ENCODE measurements at regions not wholly inside any gene's neighbourhood (a gene's known extent, or its start where the extent isn't known, plus 50 kb on each side); places are given as distances from the start of the nearest gene placed in this dataset.

DNA sequence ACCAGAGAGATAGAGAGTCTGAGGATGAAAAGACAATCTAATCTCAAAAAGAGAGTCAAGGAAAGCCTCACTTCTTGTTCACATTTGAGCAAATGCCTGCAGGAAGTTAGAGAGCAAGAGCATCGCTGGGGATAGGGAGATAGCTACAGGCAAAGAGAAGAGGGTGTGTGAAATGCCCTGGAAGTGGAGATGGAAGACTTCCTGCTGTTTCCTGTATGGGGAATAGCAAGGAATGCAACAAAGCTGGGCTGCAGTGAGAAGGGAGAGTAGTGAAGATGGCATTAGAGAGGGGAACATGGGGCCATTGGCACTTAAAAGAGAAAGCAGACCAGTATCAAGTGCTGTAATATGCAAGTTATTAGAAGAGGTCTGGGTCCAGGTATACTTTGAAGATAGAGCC, 488.6 kb downstream of the METTL4 start:
- no peak for DNase-seq

GRCh38 chr18:2083691-2084090, 487.6 kb downstream of the METTL4 start:
- DNase-seq, result no peak

- no peak for DNase-seq
These were observed 484.9 kb downstream of the METTL4 start for GRCh38 chr18:2086439-2086838.

- DNase-seq, result no peak
These were observed 483.2 kb downstream of the METTL4 start for GRCh38 chr18:2087877-2088673.

GRCh38 chr18:2089396-2089795, 481.9 kb downstream of the METTL4 start:
- DNase-seq, result no peak

- peak; percentile 3 for DNase-seq
These were observed 479.4 kb downstream of the METTL4 start for GRCh38 chr18:2091937-2092336.

DNA sequence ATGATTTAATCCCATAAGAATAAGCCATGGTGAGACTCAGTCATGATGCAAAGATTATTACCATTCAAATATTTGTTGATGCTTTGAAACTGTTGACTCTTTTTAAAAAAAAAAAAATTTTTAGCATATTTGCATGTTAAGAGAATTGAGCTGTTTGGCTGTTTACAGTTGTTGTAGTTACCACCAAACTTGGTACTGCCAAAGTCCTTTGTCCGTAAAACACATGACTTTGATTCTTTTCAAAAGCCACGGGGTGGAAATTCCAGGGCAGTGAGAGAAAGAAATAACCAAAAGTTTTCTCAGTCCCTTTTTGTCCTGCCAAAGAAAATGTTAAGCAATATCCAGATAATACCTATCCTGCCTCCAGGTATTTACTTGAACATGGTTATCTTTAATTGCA, 474.8 kb downstream of the METTL4 start:
- DNase-seq, result no peak

- DNase-seq, result no peak
These were observed 470.6 kb downstream of the METTL4 start for GRCh38 chr18:2100694-2101213.

DNA sequence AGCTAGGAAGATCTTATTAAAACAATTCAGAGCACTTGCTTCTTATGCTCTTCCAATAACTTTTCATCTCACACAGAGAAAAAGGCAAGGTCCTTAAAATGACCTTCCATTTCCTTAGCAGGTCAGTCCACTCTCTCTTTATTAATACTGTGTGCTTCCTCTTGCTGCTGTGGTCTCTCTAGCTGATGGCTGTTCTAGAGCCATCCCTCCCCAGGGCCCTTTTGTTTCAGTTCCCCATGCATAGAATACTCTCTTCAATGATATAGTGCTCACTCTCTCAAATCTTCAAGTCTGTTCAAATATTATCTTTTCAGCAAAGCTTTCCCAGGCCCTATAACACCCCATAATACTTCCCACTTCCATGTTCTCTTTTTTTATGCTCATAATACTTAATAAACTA, 469.3 kb downstream of the METTL4 start:
- no peak for DNase-seq

GRCh38 chr18:2103299-2103698, 468.0 kb downstream of the METTL4 start:
- DNase-seq, result no peak

- DNase-seq, result peak; percentile 39
These were observed 466.5 kb downstream of the METTL4 start for GRCh38 chr18:2104620-2105462.

DNA sequence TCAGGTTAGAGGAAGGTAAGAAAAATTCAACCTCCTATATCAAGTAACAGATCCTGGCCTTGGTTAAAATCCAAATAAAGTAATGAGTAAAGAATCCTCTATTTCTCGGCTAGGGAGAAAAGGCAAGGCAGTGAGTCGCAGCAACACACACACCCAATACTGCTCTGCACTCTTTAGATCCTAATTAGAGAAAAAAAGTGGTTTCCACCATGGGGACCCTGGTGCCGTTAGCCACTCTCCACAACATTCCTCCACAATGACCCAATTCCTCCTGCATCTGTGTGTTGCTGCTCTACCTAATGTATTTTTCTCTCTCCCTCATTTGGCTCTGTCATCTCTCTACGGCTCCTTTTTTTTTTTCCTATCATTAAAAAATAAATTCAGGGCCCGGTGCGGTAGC, 462.7 kb downstream of the METTL4 start:
- no peak for DNase-seq

DNA sequence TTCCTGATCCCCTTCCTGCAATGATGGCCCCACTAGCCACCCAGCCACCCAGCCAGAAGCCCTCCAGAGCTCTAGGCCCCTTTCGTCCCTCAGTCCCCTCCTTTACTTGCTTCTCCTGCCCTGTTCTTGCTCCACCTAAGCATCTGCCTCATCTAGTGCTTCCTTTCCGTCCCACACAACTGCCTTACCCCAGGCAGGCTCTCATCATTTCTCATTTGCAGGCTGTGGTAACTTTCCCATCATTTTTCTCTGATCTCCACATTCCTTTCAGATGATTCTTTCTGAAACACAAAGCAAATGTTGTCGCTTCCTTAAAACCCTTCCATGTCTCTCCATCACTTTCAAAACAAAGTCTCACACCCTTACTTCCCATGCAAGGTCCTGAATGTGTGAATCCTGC, 459.8 kb downstream of the METTL4 start:
- no peak for DNase-seq

DNA sequence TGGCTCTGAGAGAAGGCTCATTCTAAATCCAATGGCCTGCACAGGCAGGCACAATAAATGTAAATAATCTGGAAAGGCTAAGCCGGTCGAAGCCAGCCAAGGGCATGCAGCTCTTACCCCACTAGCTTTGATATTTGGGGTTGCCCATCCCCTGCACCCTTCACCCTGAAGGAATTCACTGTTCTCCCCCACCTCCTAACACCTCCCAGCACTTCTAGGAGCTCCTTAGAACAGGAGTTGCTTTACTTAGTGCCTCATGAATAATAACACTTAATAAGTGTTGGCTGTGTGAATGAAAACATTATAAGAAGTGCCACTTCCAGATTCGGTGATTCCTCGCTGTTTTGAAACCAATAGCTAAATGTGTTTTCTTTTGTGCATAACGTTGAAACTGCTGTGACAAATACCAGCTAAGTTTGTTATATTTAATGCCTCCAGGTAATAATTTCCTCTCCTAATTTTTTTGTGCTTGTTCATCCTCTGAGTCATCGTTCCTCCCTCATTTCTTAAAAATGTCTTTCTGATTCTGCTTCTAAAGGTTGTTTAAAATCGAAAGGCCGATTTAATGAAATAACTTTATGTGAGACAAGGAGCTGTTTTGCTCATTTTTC, 458.8 kb downstream of the METTL4 start:
- DNase-seq, result no peak

GRCh38 chr18:2114289-2114688, 457.0 kb downstream of the METTL4 start:
- no peak for DNase-seq

GRCh38 chr18:2114765-2115164, 456.5 kb downstream of the METTL4 start:
- no peak for DNase-seq

- no peak for DNase-seq
These were observed 450.1 kb downstream of the METTL4 start for GRCh38 chr18:2121224-2121623.

GRCh38 chr18:2123077-2123476, 448.2 kb downstream of the METTL4 start:
- DNase-seq, result no peak

DNA sequence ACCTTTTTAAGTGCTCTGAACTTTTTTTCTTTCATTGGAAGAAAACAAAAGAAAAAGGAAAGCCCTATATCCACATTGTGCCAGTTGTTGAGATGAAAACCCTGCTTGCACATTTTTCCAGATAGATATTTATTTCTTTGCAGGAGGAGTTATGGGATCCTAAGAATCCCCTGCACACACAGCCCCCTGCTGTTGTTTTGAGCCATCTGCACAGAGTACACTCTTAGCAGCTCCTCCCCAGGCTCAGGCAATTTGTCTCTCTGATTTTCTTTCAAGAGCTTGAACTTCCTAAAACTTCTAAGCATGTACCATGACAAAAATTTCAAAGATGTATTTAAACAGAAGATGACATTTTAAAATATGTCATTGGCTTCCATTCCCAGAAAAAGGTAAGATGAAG, 436.9 kb downstream of the METTL4 start:
- DNase-seq, result no peak

- DNase-seq, result no peak
These were observed 436.0 kb downstream of the METTL4 start for GRCh38 chr18:2135309-2135708.

GRCh38 chr18:2138552-2138951, 432.8 kb downstream of the METTL4 start:
- DNase-seq, result no peak

DNA sequence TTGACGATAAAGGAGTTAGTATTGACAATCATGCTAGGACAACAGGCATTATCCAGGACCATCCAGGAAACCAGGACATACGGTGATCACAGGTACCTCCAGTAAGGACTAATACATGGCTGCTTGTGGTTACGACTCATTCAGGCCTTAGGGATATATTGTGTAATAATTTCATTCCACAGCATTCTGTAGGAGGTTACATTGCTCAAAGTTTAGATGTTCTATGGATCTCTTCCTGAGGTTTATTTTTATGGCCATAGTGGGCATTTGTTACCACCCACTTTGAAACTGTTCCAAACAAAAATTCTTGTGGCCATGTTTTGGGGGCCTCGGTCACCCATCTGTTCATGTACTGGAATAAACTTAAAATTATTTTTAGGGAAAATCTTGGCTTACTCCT, 431.6 kb downstream of the METTL4 start:
- no peak for DNase-seq

- no peak for DNase-seq
These were observed 427.7 kb downstream of the METTL4 start for GRCh38 chr18:2143636-2144035.

DNA sequence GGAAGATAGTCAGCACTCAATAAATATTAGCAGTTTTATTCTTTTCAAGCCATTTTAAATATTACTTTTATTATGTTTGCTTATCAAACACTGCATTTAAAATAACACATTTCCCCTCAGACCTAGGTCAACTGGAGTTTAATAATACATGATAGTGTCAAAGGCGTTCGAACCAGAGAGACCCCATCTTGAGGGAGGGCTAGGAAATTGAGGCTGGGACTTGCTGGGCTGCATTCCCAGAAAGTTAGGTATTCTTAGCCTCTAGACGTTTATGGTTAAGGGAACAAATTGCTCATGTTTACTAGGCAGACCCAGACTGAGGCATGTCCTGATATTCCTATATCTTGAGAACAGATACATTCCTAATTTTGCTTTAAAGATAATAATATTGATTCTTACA, 426.5 kb downstream of the METTL4 start:
- DNase-seq, result no peak

Data from retina (tissue), 1 donor.